DLD1 (cell line): ENCODE measurements at regions not wholly inside any gene's neighbourhood (a gene's known extent, or its start where the extent isn't known, plus 50 kb on each side); places are given as distances from the start of the nearest gene placed in this dataset.
"Not testable (repeated sequence)": the region's sequence is repeated elsewhere in the genome, so short reads cannot be mapped to it uniquely, and the experiment has no call there.

ENCODE experiments used
- in situ Hi-C: cut with HindIII; loops from 2 replicates; pipeline ENCODE4 v1.10.0; 2017; ENCODE audit warnings: low sequenced_read_pairs

- in situ Hi-C loops: no loop called here
These were observed 151.5 kb upstream of the C2CD4B start for GRCh38 chr15:62316413-62317060.

- in situ Hi-C loops: no loop called here
These were observed 155.2 kb upstream of the C2CD4B start for GRCh38 chr15:62320259-62320658.

GRCh38 chr15:62323353-62323890, 158.3 kb upstream of the C2CD4B start:
- in situ Hi-C loops: no loop called here

- in situ Hi-C loops: no loop called here
These were observed 159.3 kb upstream of the C2CD4B start for GRCh38 chr15:62324382-62324781.

GRCh38 chr15:62325597-62325996, 160.5 kb upstream of the C2CD4B start:
- in situ Hi-C loops: no loop called here

- in situ Hi-C loops: no loop called here
These were observed 161.5 kb upstream of the C2CD4B start for GRCh38 chr15:62326460-62327011.

GRCh38 chr15:62327406-62327805, 162.3 kb upstream of the C2CD4B start:
- in situ Hi-C loops: no loop called here

GRCh38 chr15:62332472-62332871, 167.4 kb upstream of the C2CD4B start:
- in situ Hi-C loops: not testable (repeated sequence)

GRCh38 chr15:62334536-62334935, 169.5 kb upstream of the C2CD4B start:
- in situ Hi-C loops: no loop called here

GRCh38 chr15:62337934-62338333, 172.8 kb upstream of the C2CD4B start:
- in situ Hi-C loops: no loop called here

- in situ Hi-C loops: no loop called here
These were observed 173.4 kb upstream of the C2CD4B start for GRCh38 chr15:62338497-62338896.

GRCh38 chr15:62342959-62343358, 177.9 kb upstream of the C2CD4B start:
- in situ Hi-C loops: no loop called here

- in situ Hi-C loops: no loop called here
These were observed 178.3 kb upstream of the C2CD4B start for GRCh38 chr15:62343397-62343796.

- in situ Hi-C loops: no loop called here
These were observed 179.9 kb upstream of the C2CD4B start for GRCh38 chr15:62344806-62345539.

GRCh38 chr15:62346168-62346567, 181.1 kb upstream of the C2CD4B start:
- in situ Hi-C loops: no loop called here

GRCh38 chr15:62348118-62348517, 183.0 kb upstream of the C2CD4B start:
- in situ Hi-C loops: no loop called here

GRCh38 chr15:62348623-62349022, 183.5 kb upstream of the C2CD4B start:
- in situ Hi-C loops: no loop called here

GRCh38 chr15:62352817-62353216, 187.7 kb upstream of the C2CD4B start:
- in situ Hi-C loops: loop anchor here (5.0 kb wide), 1 partner anchor 64 kb away; no protein-coding TSS in a partner anchor

GRCh38 chr15:62357431-62357830, 192.3 kb upstream of the C2CD4B start:
- in situ Hi-C loops: no loop called here

- in situ Hi-C loops: no loop called here
These were observed 194.3 kb upstream of the C2CD4B start for GRCh38 chr15:62359416-62359815.

- in situ Hi-C loops: no loop called here
These were observed 195.4 kb upstream of the C2CD4B start for GRCh38 chr15:62360332-62361097.
